Naive thymus-derived CD4-positive, alpha-beta T cell (primary cell): ENCODE measurements at regions not wholly inside any gene's neighbourhood (a gene's known extent, or its start where the extent isn't known, plus 50 kb on each side); places are given as distances from the start of the nearest gene placed in this dataset.

ENCODE experiments used
- ATAC-seq: fragments of 150-1000 bp; cut with Tn5 transposase; 2 replicates; pipeline ENCODE4 v1.10.0; 2021; ENCODE audit warnings: mild to moderate bottlenecking, moderate library complexity
- CTCF ChIA-PET: fragments of 350-600 bp; sonication (Branson Sonifier 250); formaldehyde crosslinking; loops from one replicate; lab custom pipeline; 2021; ENCODE audit warnings: antibody characterized with exemption; lab: Charles Lee
- POLR2A ChIA-PET: fragments of 350-600 bp; sonication (Branson Sonifier 250); formaldehyde crosslinking; loops from one replicate; lab custom pipeline; 2021; ENCODE audit warnings: antibody characterized with exemption, inconsistent platforms; lab: Charles Lee
- DNase-seq, 9 donors: peaks; one replicate each; pipeline versions ENCODE4 v3.0.0 to v3.0.0-alpha.2; 2020 to 2022; ENCODE audit warnings: mixed read lengths in 1 of 9
- H3K27ac ChIP-seq: one replicate; pipeline ENCODE4 v1.7.0; 2013; ENCODE audit warnings: mild to moderate bottlenecking, low read depth, low read length, moderate library complexity
- H3K27me3 ChIP-seq, 2 donors: one replicate each; pipeline ENCODE4 v1.7.0; 2013; ENCODE audit warnings: low read length in 2 of 2, mild to moderate bottlenecking in 2 of 2, moderate library complexity in 2 of 2; ENCODE audit not compliant: control insufficient read depth in 2 of 2, insufficient read depth in 2 of 2
- H3K36me3 ChIP-seq, 3 experiments: 1 replicate in 2 of 3; 2 replicates in 1 of 3; pipeline ENCODE4 v1.7.0; 2013; ENCODE audit warnings: low read length in 3 of 3, mild to moderate bottlenecking in 3 of 3, moderate library complexity in 1 of 3; ENCODE audit not compliant: insufficient read depth in 3 of 3, control insufficient read depth in 2 of 3
- H3K4me1 ChIP-seq, 2 donors: one replicate each; pipeline ENCODE4 v1.7.0; 2013; ENCODE audit warnings: low read length in 2 of 2, mild to moderate bottlenecking in 2 of 2, moderate library complexity in 1 of 2; ENCODE audit not compliant: control insufficient read depth in 2 of 2, insufficient read depth in 2 of 2
- H3K4me3 ChIP-seq: 2 replicates; pipeline ENCODE4 v1.7.0; 2013; ENCODE audit warnings: mild to moderate bottlenecking, low read length
- H3K9me3 ChIP-seq, 3 experiments: 1 replicate in 2 of 3; 2 replicates in 1 of 3; pipeline ENCODE4 v1.7.0; 2013; ENCODE audit warnings: low read length in 3 of 3; ENCODE audit not compliant: control insufficient read depth in 2 of 3
- H3K27ac Mint-ChIP-seq, 9 donors: one replicate each; pipeline ENCODE4 v1.8.0; 2020 to 2022; ENCODE audit warnings: mixed read lengths in 9 of 9, mild to moderate bottlenecking in 8 of 9, moderate library complexity in 5 of 9, inconsistent platforms in 2 of 9
- H3K27me3 Mint-ChIP-seq, 5 donors: one replicate each; pipeline ENCODE4 v1.8.0; 2021 to 2022; ENCODE audit warnings: mixed read lengths in 5 of 5, mild to moderate bottlenecking in 1 of 5
- H3K36me3 Mint-ChIP-seq, 5 donors: one replicate each; pipeline ENCODE4 v1.8.0; 2020 to 2022; ENCODE audit warnings: mixed read lengths in 5 of 5, mild to moderate bottlenecking in 3 of 5, inconsistent platforms in 1 of 5
- H3K4me1 Mint-ChIP-seq, 7 donors: one replicate each; pipeline ENCODE4 v1.8.0; 2020 to 2022; ENCODE audit warnings: mixed read lengths in 7 of 7, mild to moderate bottlenecking in 3 of 7, inconsistent platforms in 1 of 7
- H3K4me3 Mint-ChIP-seq, 10 donors: one replicate each; pipeline ENCODE4 v1.8.0; 2020 to 2022; ENCODE audit warnings: mild to moderate bottlenecking in 10 of 10, mixed read lengths in 10 of 10, moderate library complexity in 6 of 10, inconsistent platforms in 2 of 10
- H3K9me3 Mint-ChIP-seq, 11 donors: one replicate each; pipeline ENCODE4 v1.8.0; 2020 to 2022; ENCODE audit warnings: mixed read lengths in 11 of 11, mild to moderate bottlenecking in 4 of 11, inconsistent platforms in 1 of 11, moderate library complexity in 1 of 11
- intact Hi-C, 2 donors: fragments of 100-400 bp; cut with micrococcal nuclease; formaldehyde crosslinking; loops; one replicate each; pipeline ENCODE4 v1.15.1; 2023

- intact Hi-C loops, result no loop called here
- Histone ChIP-seq H3K27me3 (no peaks in the 10 kb centered on the region), H3K36me3 (no peaks in the 10 kb centered on the region), H3K27ac (no peak overlapping the region), H3K9me3 (peaks cover 0 to 2% (median 0%) of the 10 kb centered on the region in 3 experiments), H3K4me1 (no peaks in the 10 kb centered on the region), H3K4me3 (no peak overlapping the region)
- ChIA-PET CTCF (no interaction called here), POLR2A (no interaction called here)
- DNase-seq, result no peak
- ATAC-seq, result no peak
- Mint-ChIP-seq H3K4me1 (no peaks in the 10 kb centered on the region), H3K36me3 (no peaks in the 10 kb centered on the region), H3K27ac (no peak overlapping the region), H3K9me3 (peaks cover 0 to 8% (median 3%) of the 10 kb centered on the region in 11 donors), H3K4me3 (no peak overlapping the region), H3K27me3 (peaks cover 0 to 11% (median 5%) of the 10 kb centered on the region in 5 donors)
Measured at GRCh38 chr14:80403036-80403435, 191.7 kb upstream of the DIO2 start.

GRCh38 chr14:80395031-80395430 lies 183.7 kb upstream of the DIO2 start:
- Mint-ChIP-seq H3K27ac (no peak overlapping the region), H3K36me3 (no peaks in the 10 kb centered on the region), H3K9me3 (peaks cover 0 to 29% (median 7%) of the 10 kb centered on the region in 11 donors), H3K4me3 (no peak overlapping the region), H3K4me1 (no peaks in the 10 kb centered on the region), H3K27me3 (no peaks in the 10 kb centered on the region)
- intact Hi-C loops, result no loop called here
- Histone ChIP-seq H3K36me3 (no peaks in the 10 kb centered on the region), H3K27ac (no peak overlapping the region), H3K4me3 (no peak overlapping the region), H3K27me3 (no peaks in the 10 kb centered on the region), H3K4me1 (no peaks in the 10 kb centered on the region), H3K9me3 (peaks cover 0 to 3% (median 0%) of the 10 kb centered on the region in 3 experiments)
- CTCF ChIA-PET, result no interaction called here
- ATAC-seq (no peak), DNase-seq (no peak)
- POLR2A ChIA-PET, result no interaction called here

GRCh38 chr14:80393766-80394165 lies 182.5 kb upstream of the DIO2 start:
- H3K9me3 ChIP-seq, result peaks cover 0 to 3% (median 0%) of the 10 kb centered on the region in 3 experiments
- no peak overlapping the region for H3K4me3 Mint-ChIP-seq
- H3K27ac ChIP-seq, result no peak overlapping the region
- H3K27ac Mint-ChIP-seq, result no peak overlapping the region
- ChIA-PET POLR2A (no interaction called here), CTCF (no interaction called here)
- DNase-seq (no peak), ATAC-seq (no peak)
- no peaks in the 10 kb centered on the region for H3K27me3 ChIP-seq
- H3K36me3 Mint-ChIP-seq, result no peaks in the 10 kb centered on the region
- no peaks in the 10 kb centered on the region for H3K4me1 Mint-ChIP-seq
- peaks cover 0 to 30% (median 7%) of the 10 kb centered on the region in 11 donors for H3K9me3 Mint-ChIP-seq
- H3K27me3 Mint-ChIP-seq, result no peaks in the 10 kb centered on the region
- no peak overlapping the region for H3K4me3 ChIP-seq
- H3K36me3 ChIP-seq, result no peaks in the 10 kb centered on the region
- no peaks in the 10 kb centered on the region for H3K4me1 ChIP-seq
- intact Hi-C loops, result no loop called here

- Histone ChIP-seq H3K4me1 (no peaks in the 10 kb centered on the region), H3K4me3 (no peak overlapping the region), H3K27me3 (no peaks in the 10 kb centered on the region), H3K27ac (no peak overlapping the region), H3K9me3 (no peaks in the 10 kb centered on the region), H3K36me3 (no peaks in the 10 kb centered on the region)
- ATAC-seq, result no peak
- no peak for DNase-seq
- H3K4me1 Mint-ChIP-seq, result no peaks in the 10 kb centered on the region
- ChIA-PET CTCF (no interaction called here), POLR2A (no interaction called here)
- no peak overlapping the region for H3K4me3 Mint-ChIP-seq
- intact Hi-C loops, result no loop called here
- H3K36me3 Mint-ChIP-seq, result no peaks in the 10 kb centered on the region
- H3K27ac Mint-ChIP-seq, result no peak overlapping the region
- H3K9me3 Mint-ChIP-seq, result peaks cover 0 to 16% (median 0%) of the 10 kb centered on the region in 11 donors
- H3K27me3 Mint-ChIP-seq, result no peaks in the 10 kb centered on the region
Measured at GRCh38 chr14:80390906-80391305, 179.6 kb upstream of the DIO2 start.

GRCh38 chr14:80388980-80389711 lies 177.8 kb upstream of the DIO2 start:
- H3K36me3 ChIP-seq, result no peaks in the 10 kb centered on the region
- H3K27me3 Mint-ChIP-seq, result peaks cover 0 to 5% (median 0%) of the 10 kb centered on the region in 5 donors
- no peak for DNase-seq
- H3K36me3 Mint-ChIP-seq, result no peaks in the 10 kb centered on the region
- H3K27me3 ChIP-seq, result no peaks in the 10 kb centered on the region
- no peaks in the 10 kb centered on the region for H3K4me1 ChIP-seq
- CTCF ChIA-PET, result no interaction called here
- no peak overlapping the region for H3K4me3 Mint-ChIP-seq
- POLR2A ChIA-PET, result no interaction called here
- H3K27ac ChIP-seq, result no peak overlapping the region
- H3K4me1 Mint-ChIP-seq, result no peaks in the 10 kb centered on the region
- H3K27ac Mint-ChIP-seq, result no peak overlapping the region
- no peak overlapping the region for H3K4me3 ChIP-seq
- H3K9me3 Mint-ChIP-seq, result peaks cover 0 to 11% (median 0%) of the 10 kb centered on the region in 11 donors
- ATAC-seq, result no peak
- no peaks in the 10 kb centered on the region for H3K9me3 ChIP-seq
- intact Hi-C loops, result no loop called here

- no peaks in the 10 kb centered on the region for H3K36me3 Mint-ChIP-seq
- H3K4me3 Mint-ChIP-seq, result no peak overlapping the region
- Histone ChIP-seq H3K27ac (no peak overlapping the region), H3K4me1 (no peaks in the 10 kb centered on the region), H3K27me3 (no peaks in the 10 kb centered on the region), H3K36me3 (no peaks in the 10 kb centered on the region), H3K4me3 (no peak overlapping the region), H3K9me3 (no peaks in the 10 kb centered on the region)
- H3K9me3 Mint-ChIP-seq, result peaks cover 0 to 11% (median 0%) of the 10 kb centered on the region in 11 donors
- no peak for DNase-seq
- ChIA-PET CTCF (no interaction called here), POLR2A (no interaction called here)
- H3K27ac Mint-ChIP-seq, result no peak overlapping the region
- H3K27me3 Mint-ChIP-seq, result peaks cover 0 to 5% (median 0%) of the 10 kb centered on the region in 5 donors
- no peaks in the 10 kb centered on the region for H3K4me1 Mint-ChIP-seq
- intact Hi-C loops, result no loop called here
- ATAC-seq, result no peak
Measured at GRCh38 chr14:80387563-80387981, 176.3 kb upstream of the DIO2 start.

- intact Hi-C loops, result no loop called here
- Mint-ChIP-seq H3K27ac (no peak overlapping the region), H3K36me3 (no peaks in the 10 kb centered on the region), H3K4me3 (no peak overlapping the region), H3K27me3 (peaks cover 0 to 5% (median 0%) of the 10 kb centered on the region in 5 donors), H3K9me3 (peaks cover 0 to 8% (median 0%) of the 10 kb centered on the region in 11 donors), H3K4me1 (no peaks in the 10 kb centered on the region)
- DNase-seq, result no peak
- CTCF ChIA-PET, result no interaction called here
- Histone ChIP-seq H3K36me3 (no peaks in the 10 kb centered on the region), H3K4me3 (no peak overlapping the region), H3K27me3 (no peaks in the 10 kb centered on the region), H3K27ac (no peak overlapping the region), H3K4me1 (no peaks in the 10 kb centered on the region), H3K9me3 (no peaks in the 10 kb centered on the region)
- ATAC-seq, result no peak
- POLR2A ChIA-PET, result no interaction called here
Measured at GRCh38 chr14:80385336-80385735, 174.0 kb upstream of the DIO2 start.
